ENCODE measurements at regions not wholly inside any gene's neighbourhood (a gene's known extent, or its start where the extent isn't known, plus 50 kb on each side); places are given as distances from the start of the nearest gene placed in this dataset.

GRCh38 chr12:59036973-59037762 is 116.9 kb upstream of the LRIG3 start:
- H3K4me3 ChIP-seq (ENCODE audit: low read depth in 1 of 2, low read length in 2 of 2) = no peak overlapping the region
- no peaks in the 10 kb centered on the region for H3K36me3 ChIP-seq (ENCODE audit: insufficient read depth, low read length)
- H3K9me3 ChIP-seq (ENCODE audit: low read length) = no peaks in the 10 kb centered on the region
- H3K9ac ChIP-seq (ENCODE audit: low read length) = no peak overlapping the region
- H3K27me3 ChIP-seq (ENCODE audit: control insufficient read depth in 1 of 2, insufficient read depth in 2 of 2, low read length in 2 of 2) = no peaks in the 10 kb centered on the region
- peaks cover 12% of the 10 kb centered on the region for H3K4me1 ChIP-seq (ENCODE audit: insufficient read depth, low read length)
- H3K27ac ChIP-seq (ENCODE audit: low read depth, low read length) = no peak overlapping the region

- no peaks in the 10 kb centered on the region for H3K27me3 ChIP-seq (ENCODE audit: control insufficient read depth in 1 of 2, insufficient read depth in 2 of 2, low read length in 2 of 2)
- no peaks in the 10 kb centered on the region for H3K36me3 ChIP-seq (ENCODE audit: insufficient read depth, low read length)
- H3K9ac ChIP-seq (ENCODE audit: low read length) = no peak overlapping the region
- peaks cover 6% of the 10 kb centered on the region for H3K4me1 ChIP-seq (ENCODE audit: insufficient read depth, low read length)
- H3K9me3 ChIP-seq (ENCODE audit: low read length) = no peaks in the 10 kb centered on the region
- no peak overlapping the region for H3K27ac ChIP-seq (ENCODE audit: low read depth, low read length)
- H3K4me3 ChIP-seq (ENCODE audit: low read depth in 1 of 2, low read length in 2 of 2) = no peak overlapping the region
Observed at GRCh38 chr12:59036347-59036746, 116.0 kb upstream of the LRIG3 start.

DNA sequence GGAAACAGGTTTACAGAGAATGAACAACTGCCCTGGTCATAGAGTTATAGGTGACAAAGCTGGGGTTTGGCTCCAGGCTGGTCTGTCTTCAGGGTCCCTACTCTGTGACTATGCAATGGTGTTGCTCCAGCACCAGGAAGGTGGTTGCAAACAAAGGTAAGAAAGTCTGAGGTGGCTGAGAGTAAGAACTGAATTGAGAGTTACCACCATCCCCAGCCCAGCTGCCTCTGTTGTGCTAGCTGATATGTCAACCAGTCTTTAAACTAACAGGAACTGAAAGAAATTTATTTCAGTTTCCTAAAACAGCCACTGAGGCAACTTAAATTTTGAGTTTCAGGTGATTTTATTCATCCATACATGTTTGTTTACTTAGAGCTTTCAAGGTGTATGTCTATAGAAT is 111.0 kb upstream of the LRIG3 start:
- Histone ChIP-seq H3K4me1 (ENCODE audit: insufficient read depth, low read length) (no peaks in the 10 kb centered on the region), H3K9me3 (ENCODE audit: low read length) (no peaks in the 10 kb centered on the region), H3K27ac (ENCODE audit: low read depth, low read length) (no peak overlapping the region), H3K9ac (ENCODE audit: low read length) (no peak overlapping the region), H3K27me3 (ENCODE audit: control insufficient read depth in 1 of 2, insufficient read depth in 2 of 2, low read length in 2 of 2) (no peaks in the 10 kb centered on the region), H3K36me3 (ENCODE audit: insufficient read depth, low read length) (no peaks in the 10 kb centered on the region), H3K4me3 (ENCODE audit: low read depth in 1 of 2, low read length in 2 of 2) (no peak overlapping the region)

DNA sequence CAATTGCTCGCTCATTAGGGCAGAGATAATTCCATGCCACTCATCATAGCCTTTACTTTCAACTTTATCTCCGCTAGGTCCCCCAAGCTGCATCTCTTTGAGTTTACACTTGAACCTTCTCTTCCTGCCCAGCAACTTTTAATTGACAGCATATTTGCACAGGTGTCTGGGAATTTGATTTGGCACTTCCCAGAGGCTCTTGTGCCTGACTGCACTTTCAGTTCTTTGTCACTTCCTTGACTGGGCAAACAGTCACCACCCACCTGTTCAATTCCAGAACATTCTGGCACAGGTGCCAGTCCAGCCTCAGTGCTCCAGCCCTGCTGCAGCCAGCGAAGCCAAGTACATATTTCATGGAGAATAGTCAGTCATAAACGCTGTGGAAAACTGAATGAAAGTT is 110.1 kb upstream of the LRIG3 start:
- Histone ChIP-seq H3K4me3 (ENCODE audit: low read depth in 1 of 2, low read length in 2 of 2) (no peak overlapping the region), H3K4me1 (ENCODE audit: insufficient read depth, low read length) (no peaks in the 10 kb centered on the region), H3K27me3 (ENCODE audit: control insufficient read depth in 1 of 2, insufficient read depth in 2 of 2, low read length in 2 of 2) (no peaks in the 10 kb centered on the region), H3K27ac (ENCODE audit: low read depth, low read length) (no peak overlapping the region), H3K36me3 (ENCODE audit: insufficient read depth, low read length) (no peaks in the 10 kb centered on the region), H3K9ac (ENCODE audit: low read length) (no peak overlapping the region), H3K9me3 (ENCODE audit: low read length) (no peaks in the 10 kb centered on the region)

- Histone ChIP-seq H3K9ac (ENCODE audit: low read length) (no peak overlapping the region), H3K4me3 (ENCODE audit: low read depth in 1 of 2, low read length in 2 of 2) (no peak overlapping the region)
Observed at GRCh38 chr12:59027199-59027598, 106.9 kb upstream of the LRIG3 start.

GRCh38 chr12:59023861-59024424 is 103.6 kb upstream of the LRIG3 start:
- H3K9ac ChIP-seq (ENCODE audit: low read length) = no peak overlapping the region
- H3K36me3 ChIP-seq (ENCODE audit: insufficient read depth, low read length) = no peaks in the 10 kb centered on the region
- H3K4me3 ChIP-seq (ENCODE audit: low read depth in 1 of 2, low read length in 2 of 2) = no peak overlapping the region
- H3K9me3 ChIP-seq (ENCODE audit: low read length) = no peaks in the 10 kb centered on the region
- no peaks in the 10 kb centered on the region for H3K27me3 ChIP-seq (ENCODE audit: control insufficient read depth in 1 of 2, insufficient read depth in 2 of 2, low read length in 2 of 2)
- H3K4me1 ChIP-seq (ENCODE audit: insufficient read depth, low read length) = no peaks in the 10 kb centered on the region
- H3K27ac ChIP-seq (ENCODE audit: low read depth, low read length) = no peak overlapping the region

More at GRCh38 chr12:59027199-59027598, 106.9 kb upstream of the LRIG3 start:
- Histone ChIP-seq H3K36me3 (ENCODE audit: insufficient read depth, low read length) (no peaks in the 10 kb centered on the region), H3K4me1 (ENCODE audit: insufficient read depth, low read length) (no peaks in the 10 kb centered on the region), H3K27ac (ENCODE audit: low read depth, low read length) (no peak overlapping the region), H3K9me3 (ENCODE audit: low read length) (no peaks in the 10 kb centered on the region), H3K27me3 (ENCODE audit: control insufficient read depth in 1 of 2, insufficient read depth in 2 of 2, low read length in 2 of 2) (no peaks in the 10 kb centered on the region)

DNA sequence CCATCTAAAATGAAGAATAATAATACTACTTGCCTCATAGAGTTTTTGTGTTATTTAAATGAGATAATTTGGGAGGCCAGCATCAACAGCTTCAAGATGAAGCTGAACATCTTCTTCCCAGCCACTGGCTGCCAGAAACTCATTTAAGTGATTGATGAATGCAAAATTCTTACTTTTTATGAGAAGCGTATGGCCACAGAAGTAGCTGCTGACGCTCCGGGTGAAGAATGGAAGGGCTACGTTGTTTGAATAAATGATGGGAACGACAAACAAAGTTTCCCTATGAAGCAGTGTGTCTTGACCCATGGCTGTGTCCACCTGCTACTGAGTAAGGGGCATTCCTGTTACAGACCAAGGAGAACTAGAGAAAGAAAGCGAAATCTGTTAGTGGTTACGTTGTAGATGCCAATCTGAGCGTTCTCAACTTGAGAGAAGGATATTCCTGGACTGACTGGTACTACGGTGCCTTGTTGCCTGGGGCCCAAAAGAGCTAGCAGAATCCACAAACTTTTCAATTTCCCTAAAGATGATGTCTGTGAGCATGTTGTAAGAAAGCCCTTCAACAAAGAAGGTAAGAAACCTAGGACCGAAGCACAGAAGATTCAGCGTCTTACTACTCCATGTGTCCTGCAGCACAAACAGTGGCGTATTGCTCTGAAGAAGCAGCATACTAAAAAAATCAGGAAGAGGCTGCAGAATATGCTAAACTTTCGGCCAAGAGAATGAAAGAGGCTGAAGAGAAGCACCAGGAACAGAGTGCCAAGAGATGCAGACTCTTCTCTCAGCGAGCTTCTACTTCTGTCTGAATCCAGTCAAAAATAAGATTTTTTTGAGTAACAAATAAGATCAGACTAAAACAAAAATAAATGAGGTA is 100.0 kb upstream of the LRIG3 start:
- Histone ChIP-seq H3K9me3 (ENCODE audit: low read length) (no peaks in the 10 kb centered on the region), H3K4me1 (ENCODE audit: insufficient read depth, low read length) (no peaks in the 10 kb centered on the region), H3K9ac (ENCODE audit: low read length) (no peak overlapping the region), H3K36me3 (ENCODE audit: insufficient read depth, low read length) (no peaks in the 10 kb centered on the region), H3K27ac (ENCODE audit: low read depth, low read length) (no peak overlapping the region), H3K4me3 (ENCODE audit: low read depth in 1 of 2, low read length in 2 of 2) (no peak overlapping the region), H3K27me3 (ENCODE audit: control insufficient read depth in 1 of 2, insufficient read depth in 2 of 2, low read length in 2 of 2) (no peaks in the 10 kb centered on the region)

GRCh38 chr12:59014885-59015284 is 94.6 kb upstream of the LRIG3 start:
- Histone ChIP-seq H3K36me3 (ENCODE audit: insufficient read depth, low read length) (no peaks in the 10 kb centered on the region), H3K9ac (ENCODE audit: low read length) (no peak overlapping the region), H3K4me3 (ENCODE audit: low read depth in 1 of 2, low read length in 2 of 2) (no peak overlapping the region), H3K27me3 (ENCODE audit: control insufficient read depth in 1 of 2, insufficient read depth in 2 of 2, low read length in 2 of 2) (no peaks in the 10 kb centered on the region), H3K4me1 (ENCODE audit: insufficient read depth, low read length) (no peaks in the 10 kb centered on the region), H3K27ac (ENCODE audit: low read depth, low read length) (no peak overlapping the region), H3K9me3 (ENCODE audit: low read length) (no peaks in the 10 kb centered on the region)

DNA sequence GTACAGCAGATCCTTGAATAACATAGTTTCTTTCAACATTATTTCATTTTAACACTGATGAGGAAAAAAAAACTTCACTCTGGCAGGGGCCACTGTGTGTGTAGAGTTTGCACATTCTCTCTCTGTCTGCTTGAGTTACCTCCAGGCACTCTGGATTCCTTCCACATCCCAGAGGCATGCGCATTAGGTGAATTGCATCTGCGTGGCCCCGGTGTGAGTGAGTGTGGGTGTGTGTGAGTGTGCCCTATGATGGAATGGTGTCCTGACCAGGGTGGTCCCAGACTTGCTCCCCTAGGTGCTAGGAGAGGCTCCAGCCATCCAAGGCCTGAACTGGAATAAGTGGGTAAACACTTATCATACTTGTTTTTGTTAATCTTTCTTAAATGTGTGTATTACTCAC is 90.6 kb upstream of the LRIG3 start:
- Histone ChIP-seq H3K4me3 (ENCODE audit: low read depth in 1 of 2, low read length in 2 of 2) (no peak overlapping the region), H3K27me3 (ENCODE audit: control insufficient read depth in 1 of 2, insufficient read depth in 2 of 2, low read length in 2 of 2) (no peaks in the 10 kb centered on the region), H3K4me1 (ENCODE audit: insufficient read depth, low read length) (no peaks in the 10 kb centered on the region), H3K36me3 (ENCODE audit: insufficient read depth, low read length) (no peaks in the 10 kb centered on the region), H3K27ac (ENCODE audit: low read depth, low read length) (no peak overlapping the region), H3K9me3 (ENCODE audit: low read length) (no peaks in the 10 kb centered on the region), H3K9ac (ENCODE audit: low read length) (no peak overlapping the region)

- Histone ChIP-seq H3K4me1 (ENCODE audit: insufficient read depth, low read length) (no peaks in the 10 kb centered on the region), H3K9me3 (ENCODE audit: low read length) (no peaks in the 10 kb centered on the region), H3K27ac (ENCODE audit: low read depth, low read length) (no peak overlapping the region), H3K36me3 (ENCODE audit: insufficient read depth, low read length) (no peaks in the 10 kb centered on the region), H3K4me3 (ENCODE audit: low read depth in 1 of 2, low read length in 2 of 2) (no peak overlapping the region), H3K9ac (ENCODE audit: low read length) (no peak overlapping the region), H3K27me3 (ENCODE audit: control insufficient read depth in 1 of 2, insufficient read depth in 2 of 2, low read length in 2 of 2) (no peaks in the 10 kb centered on the region)
Observed at GRCh38 chr12:59010118-59010517, 89.8 kb upstream of the LRIG3 start.

GRCh38 chr12:59007620-59008019 is 87.3 kb upstream of the LRIG3 start:
- H3K9ac ChIP-seq (ENCODE audit: low read length) = no peak overlapping the region
- no peak overlapping the region for H3K27ac ChIP-seq (ENCODE audit: low read depth, low read length)
- H3K36me3 ChIP-seq (ENCODE audit: insufficient read depth, low read length) = no peaks in the 10 kb centered on the region

More at GRCh38 chr12:59007620-59008019, 87.3 kb upstream of the LRIG3 start:
- H3K4me3 ChIP-seq (ENCODE audit: low read depth in 1 of 2, low read length in 2 of 2) = no peak overlapping the region
- no peaks in the 10 kb centered on the region for H3K4me1 ChIP-seq (ENCODE audit: insufficient read depth, low read length)
- H3K9me3 ChIP-seq (ENCODE audit: low read length) = no peaks in the 10 kb centered on the region
- no peaks in the 10 kb centered on the region for H3K27me3 ChIP-seq (ENCODE audit: control insufficient read depth in 1 of 2, insufficient read depth in 2 of 2, low read length in 2 of 2)

All from muscle layer of colon (tissue), 2 donors.